ENCODE measurements at regions not wholly inside any gene's neighbourhood (a gene's known extent, or its start where the extent isn't known, plus 50 kb on each side); places are given as distances from the start of the nearest gene placed in this dataset.

DNA sequence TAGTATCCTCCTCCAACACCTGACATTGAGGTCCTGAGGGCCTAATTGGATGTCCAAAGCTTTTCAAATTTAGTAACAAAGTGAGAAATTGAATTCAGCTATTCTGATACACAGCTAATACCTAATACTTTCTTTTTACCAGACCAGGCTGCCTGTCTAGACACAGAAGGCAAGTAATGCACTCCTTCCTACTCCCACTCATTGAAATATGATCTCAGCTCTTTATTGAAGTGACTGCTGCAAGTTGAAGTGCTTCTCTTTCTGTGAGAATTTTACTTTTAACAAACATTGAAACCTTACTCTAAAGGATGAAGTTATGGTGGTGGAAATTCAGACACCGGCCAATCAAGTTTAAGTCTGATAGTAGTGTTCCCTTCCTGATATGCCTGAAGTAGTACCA, 90.8 kb upstream of the OGFRL1 start:
- no peak overlapping the region for H3K4me3 Mint-ChIP-seq (ENCODE audit: unreplicated experiment)
- no peaks in the 10 kb centered on the region for H3K27me3 Mint-ChIP-seq (ENCODE audit: unreplicated experiment)
- H3K36me3 Mint-ChIP-seq (ENCODE audit: unreplicated experiment): no peaks in the 10 kb centered on the region
- DNase-seq (ENCODE audit: extremely low spot score, unreplicated experiment): no peak
- H3K27ac Mint-ChIP-seq (ENCODE audit: unreplicated experiment): no peak overlapping the region
- peaks cover 6% of the 10 kb centered on the region for H3K9me3 Mint-ChIP-seq (ENCODE audit: unreplicated experiment)
- peaks cover 17% of the 10 kb centered on the region for H3K4me1 Mint-ChIP-seq (ENCODE audit: unreplicated experiment)
- no peak for TF ChIP-seq CTCF (IDR thresholded peaks at IDR 0.05)

DNA sequence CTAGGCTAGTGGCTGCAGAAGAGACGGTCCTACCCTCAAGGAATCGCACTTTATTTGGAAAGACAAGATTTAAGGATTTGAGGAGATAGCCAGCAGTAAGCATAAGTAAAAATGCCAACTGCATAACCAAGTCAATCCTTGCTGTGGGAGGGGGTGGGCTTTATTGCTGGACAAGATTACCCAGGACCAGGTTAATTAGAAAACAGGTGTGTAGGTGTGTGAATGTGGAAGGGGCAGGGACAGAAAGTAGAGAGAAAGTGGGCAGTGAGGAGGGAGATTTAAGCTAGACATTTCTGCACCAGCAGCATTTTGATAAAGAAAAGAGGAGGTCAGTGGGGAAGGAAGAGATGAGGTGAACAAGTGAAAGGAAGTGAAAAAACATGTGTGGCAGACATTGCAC, 89.7 kb upstream of the OGFRL1 start:
- H3K27me3 Mint-ChIP-seq (ENCODE audit: unreplicated experiment): no peaks in the 10 kb centered on the region
- TF ChIP-seq CTCF (IDR thresholded peaks at IDR 0.05): no peak
- H3K9me3 Mint-ChIP-seq (ENCODE audit: unreplicated experiment): peaks cover 6% of the 10 kb centered on the region
- no peak for DNase-seq (ENCODE audit: extremely low spot score, unreplicated experiment)
- no peak overlapping the region for H3K27ac Mint-ChIP-seq (ENCODE audit: unreplicated experiment)
- no peak overlapping the region for H3K4me3 Mint-ChIP-seq (ENCODE audit: unreplicated experiment)
- H3K36me3 Mint-ChIP-seq (ENCODE audit: unreplicated experiment): no peaks in the 10 kb centered on the region
- peaks cover 17% of the 10 kb centered on the region for H3K4me1 Mint-ChIP-seq (ENCODE audit: unreplicated experiment)

GRCh38 chr6:71199736-71200135, 88.9 kb upstream of the OGFRL1 start:
- no peak for DNase-seq (ENCODE audit: extremely low spot score, unreplicated experiment)
- Mint-ChIP-seq H3K4me1 (ENCODE audit: unreplicated experiment) (peaks cover 14% of the 10 kb centered on the region), H3K36me3 (ENCODE audit: unreplicated experiment) (no peaks in the 10 kb centered on the region), H3K9me3 (ENCODE audit: unreplicated experiment) (peaks cover 5% of the 10 kb centered on the region), H3K27ac (ENCODE audit: unreplicated experiment) (no peak overlapping the region), H3K27me3 (ENCODE audit: unreplicated experiment) (no peaks in the 10 kb centered on the region), H3K4me3 (ENCODE audit: unreplicated experiment) (no peak overlapping the region)
- no peak for TF ChIP-seq CTCF (IDR thresholded peaks at IDR 0.05)

DNA sequence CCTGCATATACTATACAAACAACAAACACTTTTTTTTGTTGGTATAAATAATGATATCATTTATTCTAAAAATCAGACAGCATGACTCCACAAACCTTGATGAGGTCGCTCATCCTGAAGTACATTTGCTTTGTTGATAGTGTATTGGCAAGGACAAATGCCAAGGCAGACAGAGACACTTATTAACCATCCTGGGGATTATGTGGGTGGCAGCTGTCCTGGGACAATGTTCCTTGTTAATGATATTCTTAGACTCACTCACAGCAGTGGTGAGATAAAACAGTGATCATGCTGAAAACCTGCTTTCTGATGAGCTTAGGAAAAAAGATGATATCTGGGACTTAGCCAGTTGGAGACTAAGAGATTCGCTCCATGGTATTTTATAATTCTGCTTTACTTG, 85.4 kb upstream of the OGFRL1 start:
- H3K9me3 Mint-ChIP-seq (ENCODE audit: unreplicated experiment): no peaks in the 10 kb centered on the region
- peaks cover 14% of the 10 kb centered on the region for H3K4me1 Mint-ChIP-seq (ENCODE audit: unreplicated experiment)
- no peak overlapping the region for H3K27ac Mint-ChIP-seq (ENCODE audit: unreplicated experiment)
- H3K4me3 Mint-ChIP-seq (ENCODE audit: unreplicated experiment): no peak overlapping the region
- no peak for DNase-seq (ENCODE audit: extremely low spot score, unreplicated experiment)
- H3K27me3 Mint-ChIP-seq (ENCODE audit: unreplicated experiment): no peaks in the 10 kb centered on the region
- TF ChIP-seq CTCF (IDR thresholded peaks at IDR 0.05): no peak
- H3K36me3 Mint-ChIP-seq (ENCODE audit: unreplicated experiment): no peaks in the 10 kb centered on the region

GRCh38 chr6:71204741-71205140, 83.9 kb upstream of the OGFRL1 start:
- no peak for DNase-seq (ENCODE audit: extremely low spot score, unreplicated experiment)
- Mint-ChIP-seq H3K36me3 (ENCODE audit: unreplicated experiment) (no peaks in the 10 kb centered on the region), H3K4me3 (ENCODE audit: unreplicated experiment) (no peak overlapping the region), H3K27me3 (ENCODE audit: unreplicated experiment) (no peaks in the 10 kb centered on the region), H3K27ac (ENCODE audit: unreplicated experiment) (no peak overlapping the region), H3K4me1 (ENCODE audit: unreplicated experiment) (peaks cover 14% of the 10 kb centered on the region), H3K9me3 (ENCODE audit: unreplicated experiment) (no peaks in the 10 kb centered on the region)
- TF ChIP-seq CTCF (IDR thresholded peaks at IDR 0.05): no peak

Data from osteocyte (in vitro differentiated cells).